ENCODE measurements at regions not wholly inside any gene's neighbourhood (a gene's known extent, or its start where the extent isn't known, plus 50 kb on each side); places are given as distances from the start of the nearest gene placed in this dataset.
"Not testable (repeated sequence)": the region's sequence is repeated elsewhere in the genome, so short reads cannot be mapped to it uniquely, and the experiment has no call there.

DNA sequence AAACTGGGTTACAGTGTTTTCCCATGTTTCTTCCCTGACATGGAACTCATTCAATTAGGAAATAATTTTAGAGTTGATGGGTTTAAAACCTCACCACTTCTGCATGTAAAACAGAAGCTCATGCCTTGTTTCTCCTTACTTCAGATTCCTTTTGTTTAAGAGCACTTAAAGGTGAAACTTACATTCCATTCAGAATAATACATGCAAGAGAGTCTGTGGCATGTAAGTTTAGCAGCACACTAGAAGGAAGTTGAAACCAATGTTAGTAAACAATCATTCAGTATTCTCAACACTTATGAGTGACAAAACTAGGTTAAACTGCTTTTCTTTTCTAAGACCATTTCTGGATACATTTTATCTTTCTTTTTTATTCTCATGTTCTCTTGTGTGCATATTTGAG, 495.6 kb upstream of the PTCHD4 start:
- H3K9me2 ChIP-seq (ENCODE audit: low read depth, low read length) = no peaks in the 10 kb centered on the region
- H2AFZ ChIP-seq (ENCODE audit: low read length) = no peak overlapping the region
- no peaks in the 10 kb centered on the region for H3K27me3 ChIP-seq (ENCODE audit: insufficient read depth, low read length)
- H3K4me3 ChIP-seq (ENCODE audit: low read depth, low read length, poor library complexity, severe bottlenecking) = no peak overlapping the region
- H4K20me1 ChIP-seq (ENCODE audit: insufficient read depth, low read length) = no peaks in the 10 kb centered on the region
- H3K27ac ChIP-seq (ENCODE audit: low read depth, low read length, poor library complexity, severe bottlenecking) = no peak overlapping the region
- no peaks in the 10 kb centered on the region for H3K9me3 ChIP-seq (ENCODE audit: low read length)
- H3K79me2 ChIP-seq (ENCODE audit: insufficient read depth, low read length) = no peaks in the 10 kb centered on the region
- H3F3A ChIP-seq (ENCODE audit: insufficient read depth, low read length) = no peaks in the 10 kb centered on the region
- TF ChIP-seq, protein P1, sequence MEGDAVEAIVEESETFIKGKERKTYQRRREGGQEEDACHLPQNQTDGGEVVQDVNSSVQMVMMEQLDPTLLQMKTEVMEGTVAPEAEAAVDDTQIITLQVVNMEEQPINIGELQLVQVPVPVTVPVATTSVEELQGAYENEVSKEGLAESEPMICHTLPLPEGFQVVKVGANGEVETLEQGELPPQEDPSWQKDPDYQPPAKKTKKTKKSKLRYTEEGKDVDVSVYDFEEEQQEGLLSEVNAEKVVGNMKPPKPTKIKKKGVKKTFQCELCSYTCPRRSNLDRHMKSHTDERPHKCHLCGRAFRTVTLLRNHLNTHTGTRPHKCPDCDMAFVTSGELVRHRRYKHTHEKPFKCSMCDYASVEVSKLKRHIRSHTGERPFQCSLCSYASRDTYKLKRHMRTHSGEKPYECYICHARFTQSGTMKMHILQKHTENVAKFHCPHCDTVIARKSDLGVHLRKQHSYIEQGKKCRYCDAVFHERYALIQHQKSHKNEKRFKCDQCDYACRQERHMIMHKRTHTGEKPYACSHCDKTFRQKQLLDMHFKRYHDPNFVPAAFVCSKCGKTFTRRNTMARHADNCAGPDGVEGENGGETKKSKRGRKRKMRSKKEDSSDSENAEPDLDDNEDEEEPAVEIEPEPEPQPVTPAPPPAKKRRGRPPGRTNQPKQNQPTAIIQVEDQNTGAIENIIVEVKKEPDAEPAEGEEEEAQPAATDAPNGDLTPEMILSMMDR (IDR thresholded peaks at IDR 0.05; ENCODE audit: low read length) = no peak
- TF ChIP-seq EZH2 (IDR thresholded peaks at IDR 0.05; ENCODE audit: borderline replicate concordance, low read length) = no peak
- no peaks in the 10 kb centered on the region for H3K4me1 ChIP-seq (ENCODE audit: insufficient read depth, low read length, severe bottlenecking)
- H3K36me3 ChIP-seq (ENCODE audit: insufficient read depth, low read length) = no peaks in the 10 kb centered on the region
- no peak overlapping the region for H3K9ac ChIP-seq (ENCODE audit: low read length)
- no peak overlapping the region for H3K4me2 ChIP-seq (ENCODE audit: low read length)

DNA sequence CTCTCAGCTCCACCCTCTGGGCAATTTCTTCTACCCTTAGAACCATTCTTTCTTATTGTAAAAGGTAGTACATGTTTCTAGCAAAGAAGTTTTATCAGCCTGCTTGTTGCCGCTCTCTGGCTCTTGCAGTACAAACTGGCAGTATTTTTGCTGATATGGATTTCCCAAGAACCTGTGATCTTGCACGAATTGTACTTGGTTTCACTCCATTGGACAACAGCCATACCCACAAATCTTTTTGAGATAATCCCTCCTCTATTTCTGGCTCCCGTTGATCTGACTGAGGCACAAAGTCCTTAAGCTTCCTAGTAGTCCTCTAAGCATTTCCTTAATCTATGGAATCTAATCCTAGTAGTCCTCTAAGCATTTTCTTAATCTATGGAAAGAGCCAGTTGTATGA, 487.0 kb upstream of the PTCHD4 start:
- H3K79me2 ChIP-seq (ENCODE audit: insufficient read depth, low read length) = no peaks in the 10 kb centered on the region
- H3K9me3 ChIP-seq (ENCODE audit: low read length) = no peaks in the 10 kb centered on the region
- H3K36me3 ChIP-seq (ENCODE audit: insufficient read depth, low read length) = no peaks in the 10 kb centered on the region
- no peak overlapping the region for H3K4me3 ChIP-seq (ENCODE audit: low read depth, low read length, poor library complexity, severe bottlenecking)
- H3K27me3 ChIP-seq (ENCODE audit: insufficient read depth, low read length) = no peaks in the 10 kb centered on the region
- no peaks in the 10 kb centered on the region for H3F3A ChIP-seq (ENCODE audit: insufficient read depth, low read length)
- TF ChIP-seq, protein P1 (IDR thresholded peaks at IDR 0.05; ENCODE audit: low read length) = no peak
- no peak for TF ChIP-seq EZH2 (IDR thresholded peaks at IDR 0.05; ENCODE audit: borderline replicate concordance, low read length)
- no peak overlapping the region for H3K4me2 ChIP-seq (ENCODE audit: low read length)
- no peak overlapping the region for H2AFZ ChIP-seq (ENCODE audit: low read length)
- no peak overlapping the region for H3K27ac ChIP-seq (ENCODE audit: low read depth, low read length, poor library complexity, severe bottlenecking)
- H3K9me2 ChIP-seq (ENCODE audit: low read depth, low read length) = no peaks in the 10 kb centered on the region
- H4K20me1 ChIP-seq (ENCODE audit: insufficient read depth, low read length) = no peaks in the 10 kb centered on the region
- no peaks in the 10 kb centered on the region for H3K4me1 ChIP-seq (ENCODE audit: insufficient read depth, low read length, severe bottlenecking)
- H3K9ac ChIP-seq (ENCODE audit: low read length) = no peak overlapping the region

DNA sequence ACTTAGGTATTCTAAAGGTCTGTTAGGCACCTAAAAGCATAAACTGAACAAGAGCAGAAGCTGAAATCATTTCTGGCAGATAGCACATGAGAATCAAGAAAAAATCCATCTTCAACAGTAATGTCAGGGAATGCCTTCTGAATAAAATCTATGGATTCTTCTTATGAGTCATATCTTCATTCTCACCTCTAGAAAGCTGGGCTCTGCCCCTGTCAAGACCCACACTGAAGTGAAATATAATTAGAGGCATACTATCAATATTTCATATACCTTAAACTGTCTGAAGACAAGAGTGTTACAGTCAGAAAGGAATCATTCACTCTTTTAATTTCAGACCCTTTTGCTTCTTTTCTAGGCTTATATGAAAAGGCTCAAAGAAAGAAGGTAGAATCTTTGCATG, 485.8 kb upstream of the PTCHD4 start:
- no peaks in the 10 kb centered on the region for H3F3A ChIP-seq (ENCODE audit: insufficient read depth, low read length)
- H3K9me2 ChIP-seq (ENCODE audit: low read depth, low read length) = no peaks in the 10 kb centered on the region
- H3K9ac ChIP-seq (ENCODE audit: low read length) = no peak overlapping the region
- no peaks in the 10 kb centered on the region for H3K36me3 ChIP-seq (ENCODE audit: insufficient read depth, low read length)
- no peak overlapping the region for H2AFZ ChIP-seq (ENCODE audit: low read length)
- H3K9me3 ChIP-seq (ENCODE audit: low read length) = no peaks in the 10 kb centered on the region
- no peaks in the 10 kb centered on the region for H3K4me1 ChIP-seq (ENCODE audit: insufficient read depth, low read length, severe bottlenecking)
- no peak overlapping the region for H3K27ac ChIP-seq (ENCODE audit: low read depth, low read length, poor library complexity, severe bottlenecking)
- H3K4me2 ChIP-seq (ENCODE audit: low read length) = no peak overlapping the region
- H4K20me1 ChIP-seq (ENCODE audit: insufficient read depth, low read length) = no peaks in the 10 kb centered on the region
- H3K27me3 ChIP-seq (ENCODE audit: insufficient read depth, low read length) = no peaks in the 10 kb centered on the region
- H3K4me3 ChIP-seq (ENCODE audit: low read depth, low read length, poor library complexity, severe bottlenecking) = no peak overlapping the region
- no peaks in the 10 kb centered on the region for H3K79me2 ChIP-seq (ENCODE audit: insufficient read depth, low read length)
- TF ChIP-seq, protein P1 (IDR thresholded peaks at IDR 0.05; ENCODE audit: low read length) = no peak
- no peak for TF ChIP-seq EZH2 (IDR thresholded peaks at IDR 0.05; ENCODE audit: borderline replicate concordance, low read length)

DNA sequence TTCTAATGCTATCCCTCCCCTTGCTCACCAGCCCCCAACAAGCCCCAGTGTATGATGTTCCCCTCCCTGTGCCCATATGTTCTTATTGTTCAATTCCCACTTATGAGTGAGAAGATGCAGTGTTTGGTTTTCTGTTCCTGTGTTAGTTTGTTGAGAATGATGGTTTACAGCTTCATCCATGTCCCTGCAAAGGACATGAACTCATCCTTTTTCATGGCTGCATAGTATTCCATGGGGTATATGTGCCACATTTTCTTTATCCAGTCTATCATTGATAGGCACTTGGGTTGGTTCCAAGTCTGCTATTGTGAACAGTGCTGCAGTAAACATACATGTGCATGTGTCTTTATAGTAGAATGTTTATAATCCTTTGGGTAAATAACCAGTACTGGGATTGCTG, 480.2 kb upstream of the PTCHD4 start:
- not testable (repeated sequence) for H3K9me3 ChIP-seq (ENCODE audit: low read length); H3K27ac ChIP-seq (ENCODE audit: low read depth, low read length, poor library complexity, severe bottlenecking)

More for the DNA sequence above, 480.2 kb upstream of the PTCHD4 start:
- H3K4me3 ChIP-seq (ENCODE audit: low read depth, low read length, poor library complexity, severe bottlenecking); H3K27me3 ChIP-seq (ENCODE audit: insufficient read depth, low read length); H3K9me2 ChIP-seq (ENCODE audit: low read depth, low read length); H3F3A ChIP-seq (ENCODE audit: insufficient read depth, low read length); H3K9ac ChIP-seq (ENCODE audit: low read length); H3K4me1 ChIP-seq (ENCODE audit: insufficient read depth, low read length, severe bottlenecking); H3K79me2 ChIP-seq (ENCODE audit: insufficient read depth, low read length); H4K20me1 ChIP-seq (ENCODE audit: insufficient read depth, low read length); H2AFZ ChIP-seq (ENCODE audit: low read length); H3K4me2 ChIP-seq (ENCODE audit: low read length); H3K36me3 ChIP-seq (ENCODE audit: insufficient read depth, low read length): not testable (repeated sequence)

All from OCI-LY1 (cell line).